KMS-11 (cell line): ENCODE measurements at regions not wholly inside any gene's neighbourhood (a gene's known extent, or its start where the extent isn't known, plus 50 kb on each side); places are given as distances from the start of the nearest gene placed in this dataset.

Experiments used
- H2AFZ ChIP-seq: fragments of 200-600 bp; sonication (generic); 2 replicates; pipeline ENCODE4 v1.6.1; 2016; ENCODE audit warnings: antibody characterized with exemption, mixed run types, low read depth
- H3K27ac ChIP-seq: fragments of 200-600 bp; sonication (generic); 2 replicates; pipeline ENCODE4 v1.6.1; 2016; ENCODE audit warnings: mild to moderate bottlenecking, mixed run types
- H3K27me3 ChIP-seq: fragments of 200-600 bp; sonication (generic); 2 replicates; pipeline ENCODE4 v1.6.1; 2017; ENCODE audit warnings: mild to moderate bottlenecking, low read depth, mixed run types, moderate library complexity; ENCODE audit not compliant: insufficient read depth
- H3K36me3 ChIP-seq: fragments of 200-600 bp; sonication (generic); 2 replicates; pipeline ENCODE4 v1.6.1; 2017; ENCODE audit warnings: mild to moderate bottlenecking, mixed run types; ENCODE audit not compliant: insufficient read depth
- H3K4me1 ChIP-seq: fragments of 200-600 bp; sonication (generic); 2 replicates; pipeline ENCODE4 v1.6.1; 2016; ENCODE audit warnings: mild to moderate bottlenecking, low read depth, mixed run types; ENCODE audit not compliant: poor library complexity, severe bottlenecking
- H3K4me2 ChIP-seq: fragments of 200-600 bp; sonication (generic); 2 replicates; pipeline ENCODE4 v1.7.0; 2016; ENCODE audit warnings: mild to moderate bottlenecking, mixed run types
- H3K4me3 ChIP-seq: fragments of 200-600 bp; sonication (generic); IDR thresholded peaks from 2 replicates; pipeline ENCODE4 v1.6.1; 2017; ENCODE audit warnings: low read depth, low read length, mixed read lengths; ENCODE audit not compliant: insufficient read depth
- H3K79me2 ChIP-seq: fragments of 200-600 bp; sonication (generic); 2 replicates; pipeline ENCODE4 v1.6.1; 2016; ENCODE audit warnings: low read depth, mixed run types; ENCODE audit not compliant: insufficient read depth
- H3K9ac ChIP-seq: fragments of 200-600 bp; sonication (generic); 2 replicates; pipeline ENCODE4 v1.6.1; 2016; ENCODE audit warnings: mild to moderate bottlenecking, mixed run types
- H4K20me1 ChIP-seq: fragments of 200-600 bp; sonication (generic); 2 replicates; pipeline ENCODE4 v1.6.1; 2016; ENCODE audit warnings: mild to moderate bottlenecking, mixed run types; ENCODE audit not compliant: insufficient read depth
- TF ChIP-seq, protein P1 (sequence below): fragments of 200-600 bp; sonication (generic); conservative IDR thresholded peaks from 2 replicates; pipeline ENCODE4 v1.6.1; 2017; ENCODE audit warnings: low read depth, mild to moderate bottlenecking, antibody characterized with exemption, low read length, moderate library complexity, mixed read lengths

DNA sequence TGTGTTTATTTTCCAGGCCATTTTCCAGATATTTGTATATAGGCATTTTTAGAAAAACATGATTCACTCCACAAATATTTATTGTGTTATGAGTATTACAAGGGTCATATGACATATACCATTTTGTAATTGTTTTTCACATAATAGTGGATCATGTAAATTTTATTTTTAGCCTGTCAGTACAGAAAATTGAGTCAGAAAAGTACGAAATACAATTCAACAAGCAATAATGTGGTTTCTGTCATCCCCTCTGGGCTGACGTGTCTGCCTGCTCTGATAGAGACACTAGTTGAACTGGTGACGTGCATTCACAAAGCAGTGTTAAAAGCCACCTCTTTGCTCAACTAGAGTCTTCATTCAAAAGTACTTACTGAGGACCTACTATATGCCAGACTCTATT, 97.9 kb upstream of the STEAP1B start:
- TF ChIP-seq, protein P1, sequence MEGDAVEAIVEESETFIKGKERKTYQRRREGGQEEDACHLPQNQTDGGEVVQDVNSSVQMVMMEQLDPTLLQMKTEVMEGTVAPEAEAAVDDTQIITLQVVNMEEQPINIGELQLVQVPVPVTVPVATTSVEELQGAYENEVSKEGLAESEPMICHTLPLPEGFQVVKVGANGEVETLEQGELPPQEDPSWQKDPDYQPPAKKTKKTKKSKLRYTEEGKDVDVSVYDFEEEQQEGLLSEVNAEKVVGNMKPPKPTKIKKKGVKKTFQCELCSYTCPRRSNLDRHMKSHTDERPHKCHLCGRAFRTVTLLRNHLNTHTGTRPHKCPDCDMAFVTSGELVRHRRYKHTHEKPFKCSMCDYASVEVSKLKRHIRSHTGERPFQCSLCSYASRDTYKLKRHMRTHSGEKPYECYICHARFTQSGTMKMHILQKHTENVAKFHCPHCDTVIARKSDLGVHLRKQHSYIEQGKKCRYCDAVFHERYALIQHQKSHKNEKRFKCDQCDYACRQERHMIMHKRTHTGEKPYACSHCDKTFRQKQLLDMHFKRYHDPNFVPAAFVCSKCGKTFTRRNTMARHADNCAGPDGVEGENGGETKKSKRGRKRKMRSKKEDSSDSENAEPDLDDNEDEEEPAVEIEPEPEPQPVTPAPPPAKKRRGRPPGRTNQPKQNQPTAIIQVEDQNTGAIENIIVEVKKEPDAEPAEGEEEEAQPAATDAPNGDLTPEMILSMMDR, result no peak

DNA sequence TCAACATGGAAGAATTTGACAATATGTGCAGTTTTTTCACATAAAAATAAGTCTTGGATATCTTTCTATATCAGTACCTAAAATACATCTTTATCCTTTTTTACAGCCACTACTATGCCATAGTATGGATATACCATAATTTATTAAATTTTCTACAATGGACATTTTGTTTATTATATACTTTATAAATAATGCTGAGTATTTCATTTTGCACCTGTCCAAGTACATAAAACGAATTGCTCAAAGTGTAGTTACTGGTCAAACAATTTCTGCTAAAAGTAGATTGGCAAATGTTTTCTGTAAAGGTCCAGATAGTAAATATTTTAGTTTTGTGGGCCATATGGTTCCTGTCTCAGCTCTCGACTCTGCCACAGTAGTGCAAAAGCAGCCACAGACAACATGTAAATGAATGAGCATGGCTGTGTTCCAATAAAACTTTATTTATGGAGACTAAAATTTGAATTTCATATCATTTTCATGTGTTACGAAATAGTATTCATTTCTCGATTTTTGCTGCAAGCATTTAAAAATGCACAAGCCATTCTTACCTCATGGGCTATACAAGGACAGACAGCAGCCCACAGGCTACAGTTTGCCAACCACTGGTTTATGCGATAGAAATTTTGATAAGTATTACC, 96.9 kb upstream of the STEAP1B start:
- H3K4me2 ChIP-seq, result no peak overlapping the region
- no peak overlapping the region for H3K9ac ChIP-seq
- no peaks in the 10 kb centered on the region for H4K20me1 ChIP-seq
- no peaks in the 10 kb centered on the region for H3K79me2 ChIP-seq
- H3K27me3 ChIP-seq, result no peaks in the 10 kb centered on the region
- no peaks in the 10 kb centered on the region for H3K36me3 ChIP-seq
- TF ChIP-seq, protein P1, result no peak
- no peak overlapping the region for H3K27ac ChIP-seq
- H2AFZ ChIP-seq, result no peak overlapping the region
- H3K4me3 ChIP-seq, result no peak overlapping the region
- H3K4me1 ChIP-seq, result no peaks in the 10 kb centered on the region

More for the DNA sequence above, 97.9 kb upstream of the STEAP1B start:
- H2AFZ ChIP-seq, result no peak overlapping the region
- H3K9ac ChIP-seq, result no peak overlapping the region
- H3K36me3 ChIP-seq, result no peaks in the 10 kb centered on the region
- H3K27me3 ChIP-seq, result no peaks in the 10 kb centered on the region
- no peak overlapping the region for H3K27ac ChIP-seq
- H3K79me2 ChIP-seq, result no peaks in the 10 kb centered on the region
- H3K4me2 ChIP-seq, result no peak overlapping the region
- H3K4me1 ChIP-seq, result no peaks in the 10 kb centered on the region
- H4K20me1 ChIP-seq, result no peaks in the 10 kb centered on the region
- H3K4me3 ChIP-seq, result no peak overlapping the region

DNA sequence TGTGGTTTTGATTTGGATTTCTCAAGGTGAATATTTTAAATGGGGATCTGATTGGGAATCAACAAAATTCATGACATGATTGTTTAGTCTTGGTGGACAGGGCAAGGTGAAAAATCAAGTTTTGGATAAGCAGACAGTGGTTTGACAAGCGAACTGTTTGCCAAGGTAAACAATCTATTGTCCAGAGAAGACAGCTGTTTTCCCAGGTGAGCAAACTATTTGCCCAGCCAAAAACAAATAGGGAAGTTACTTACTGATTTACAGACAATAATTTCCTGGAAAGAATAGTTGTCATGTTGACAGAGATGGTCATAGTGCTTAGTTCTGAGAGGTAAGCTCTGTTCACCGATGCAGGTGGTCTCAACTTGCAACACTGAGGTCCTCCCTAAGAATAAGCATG, 94.0 kb upstream of the STEAP1B start:
- H3K36me3 ChIP-seq, result no peaks in the 10 kb centered on the region
- H2AFZ ChIP-seq, result no peak overlapping the region
- TF ChIP-seq, protein P1, result no peak
- H3K27me3 ChIP-seq, result no peaks in the 10 kb centered on the region
- H3K79me2 ChIP-seq, result no peaks in the 10 kb centered on the region
- no peak overlapping the region for H3K27ac ChIP-seq
- no peaks in the 10 kb centered on the region for H4K20me1 ChIP-seq
- no peak overlapping the region for H3K4me2 ChIP-seq
- H3K4me3 ChIP-seq, result no peak overlapping the region
- no peaks in the 10 kb centered on the region for H3K4me1 ChIP-seq
- H3K9ac ChIP-seq, result no peak overlapping the region

DNA sequence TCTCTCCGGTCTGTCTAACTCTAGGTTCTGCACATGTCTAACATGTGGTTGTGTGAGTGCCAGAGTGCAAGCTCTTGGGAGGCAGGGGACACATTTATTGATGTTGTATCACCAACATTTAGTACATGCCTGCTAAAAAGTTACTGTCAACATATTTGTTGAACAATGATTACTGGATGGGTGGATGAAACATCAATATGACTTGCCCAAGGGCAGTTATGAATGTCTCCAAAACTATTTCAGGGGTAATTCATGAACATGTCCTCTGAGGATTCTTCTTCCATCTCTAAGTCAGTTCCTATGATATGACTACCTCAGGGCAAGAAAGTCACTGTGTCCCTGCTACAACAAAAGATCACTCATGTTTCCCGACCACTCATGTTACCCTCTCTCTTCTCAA, 91.3 kb upstream of the STEAP1B start:
- TF ChIP-seq, protein P1, result no peak
- H3K4me1 ChIP-seq, result peaks cover 18% of the 10 kb centered on the region
- H3K4me2 ChIP-seq, result no peak overlapping the region
- no peak overlapping the region for H3K4me3 ChIP-seq
- no peaks in the 10 kb centered on the region for H4K20me1 ChIP-seq
- H3K36me3 ChIP-seq, result no peaks in the 10 kb centered on the region
- no peak overlapping the region for H3K9ac ChIP-seq
- H3K79me2 ChIP-seq, result no peaks in the 10 kb centered on the region
- H3K27me3 ChIP-seq, result no peaks in the 10 kb centered on the region
- H3K27ac ChIP-seq, result no peak overlapping the region
- no peak overlapping the region for H2AFZ ChIP-seq
